ENCODE measurements at regions not wholly inside any gene's neighbourhood (a gene's known extent, or its start where the extent isn't known, plus 50 kb on each side); places are given as distances from the start of the nearest gene placed in this dataset.
"Not testable (repeated sequence)": the region's sequence is repeated elsewhere in the genome, so short reads cannot be mapped to it uniquely, and the experiment has no call there.

- H3K18ac ChIP-seq (ENCODE audit: low read length): no peak overlapping the region
- no peak overlapping the region for H4K8ac ChIP-seq (ENCODE audit: low read depth, low read length)
- WGBS (ENCODE audit: extremely low coverage, insufficient coverage, low lambda C conversion rate): no CpG with 5 or more reads among the region's 2 CpGs
- DNase-seq: no peak
- no peak overlapping the region for H2BK120ac ChIP-seq (ENCODE audit: low read depth, low read length)
- peaks cover 3% of the 10 kb centered on the region for H3K4me1 ChIP-seq (ENCODE audit: control insufficient read depth, low read depth, low read length)
- H3K9ac ChIP-seq (ENCODE audit: low read length): no peak overlapping the region
- H4K5ac ChIP-seq (ENCODE audit: low read length): no peak overlapping the region
- no peak overlapping the region for H3K23ac ChIP-seq (ENCODE audit: low read length)
- no peak overlapping the region for H3K4me2 ChIP-seq (ENCODE audit: low read length)
- H3K27me3 ChIP-seq (ENCODE audit: insufficient read depth, low read length, poor library complexity): no peaks in the 10 kb centered on the region
- no peak overlapping the region for H3K4me3 ChIP-seq (ENCODE audit: low read length)
- H3K36me3 ChIP-seq (ENCODE audit: control insufficient read depth, insufficient read depth, low read length): no peaks in the 10 kb centered on the region
- H3K27ac ChIP-seq (ENCODE audit: low read depth, low read length): no peak overlapping the region
- H3K4ac ChIP-seq (ENCODE audit: low read depth, low read length): no peak overlapping the region
- H3K79me2 ChIP-seq (ENCODE audit: control insufficient read depth, insufficient read depth, low read length): no peaks in the 10 kb centered on the region
- no peak overlapping the region for H2AK5ac ChIP-seq (ENCODE audit: low read length)
- no peak overlapping the region for H2BK5ac ChIP-seq (ENCODE audit: low read length)
- H3K56ac ChIP-seq (ENCODE audit: low read length): no peak overlapping the region
- no peak overlapping the region for H2BK15ac ChIP-seq (replicated peaks; ENCODE audit: low read depth)
- H3K79me1 ChIP-seq (ENCODE audit: low read length): no peaks in the 10 kb centered on the region
These were observed 306.0 kb upstream of the HS3ST5 start for GRCh38 chr6:114648847-114649246.

- Histone ChIP-seq H3K4me2 (ENCODE audit: low read length) (no peak overlapping the region), H3K56ac (ENCODE audit: low read length) (no peak overlapping the region), H3K79me2 (ENCODE audit: control insufficient read depth, insufficient read depth, low read length) (no peaks in the 10 kb centered on the region), H2BK120ac (ENCODE audit: low read depth, low read length) (no peak overlapping the region), H3K4me3 (ENCODE audit: low read length) (no peak overlapping the region), H4K5ac (ENCODE audit: low read length) (no peak overlapping the region), H2AK5ac (ENCODE audit: low read length) (no peak overlapping the region), H3K9ac (ENCODE audit: low read length) (no peak overlapping the region), H3K79me1 (ENCODE audit: low read length) (no peaks in the 10 kb centered on the region), H3K27me3 (ENCODE audit: insufficient read depth, low read length, poor library complexity) (no peaks in the 10 kb centered on the region), H3K4ac (ENCODE audit: low read depth, low read length) (no peak overlapping the region), H2BK5ac (ENCODE audit: low read length) (no peak overlapping the region), H3K36me3 (ENCODE audit: control insufficient read depth, insufficient read depth, low read length) (no peaks in the 10 kb centered on the region), H3K23ac (ENCODE audit: low read length) (peak overlapping the region; percentile 53), H3K4me1 (ENCODE audit: control insufficient read depth, low read depth, low read length) (no peaks in the 10 kb centered on the region), H3K27ac (ENCODE audit: low read depth, low read length) (no peak overlapping the region), H3K18ac (ENCODE audit: low read length) (no peak overlapping the region), H2BK15ac (replicated peaks; ENCODE audit: low read depth) (no peak overlapping the region), H4K8ac (ENCODE audit: low read depth, low read length) (no peak overlapping the region)
- peak; percentile 89 for DNase-seq
- WGBS (ENCODE audit: extremely low coverage, insufficient coverage, low lambda C conversion rate): no CpG with 5 or more reads among the region's 4 CpGs
These were observed 295.5 kb upstream of the HS3ST5 start for GRCh38 chr6:114638341-114638740.

DNA sequence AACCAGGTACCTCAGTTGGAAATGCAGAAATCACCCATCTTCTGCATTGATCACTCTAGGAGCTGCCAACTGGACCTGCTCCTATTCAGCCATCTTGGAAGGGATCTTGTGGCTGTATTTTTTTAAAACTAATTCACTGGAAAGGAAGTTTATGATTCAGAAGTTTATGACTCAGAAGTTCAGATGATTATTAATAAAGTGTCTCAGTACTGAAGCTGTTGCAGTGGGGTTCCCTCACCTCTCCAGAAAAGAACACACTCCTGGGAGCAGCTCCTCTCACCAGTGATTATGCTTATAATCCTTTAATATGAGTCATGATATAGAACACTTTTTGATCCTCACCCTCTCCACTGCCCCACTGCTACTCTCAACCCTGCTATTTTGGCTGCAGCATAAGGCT, 291.2 kb upstream of the HS3ST5 start:
- Histone ChIP-seq H2BK15ac (replicated peaks; ENCODE audit: low read depth) (no peak overlapping the region), H3K36me3 (ENCODE audit: control insufficient read depth, insufficient read depth, low read length) (no peaks in the 10 kb centered on the region), H3K79me2 (ENCODE audit: control insufficient read depth, insufficient read depth, low read length) (no peaks in the 10 kb centered on the region), H2BK120ac (ENCODE audit: low read depth, low read length) (no peak overlapping the region), H4K5ac (ENCODE audit: low read length) (no peak overlapping the region), H3K23ac (ENCODE audit: low read length) (no peak overlapping the region), H2AK5ac (ENCODE audit: low read length) (no peak overlapping the region), H3K18ac (ENCODE audit: low read length) (no peak overlapping the region), H3K56ac (ENCODE audit: low read length) (no peak overlapping the region), H2BK5ac (ENCODE audit: low read length) (no peak overlapping the region), H3K4me2 (ENCODE audit: low read length) (no peak overlapping the region), H3K79me1 (ENCODE audit: low read length) (no peaks in the 10 kb centered on the region), H3K9ac (ENCODE audit: low read length) (no peak overlapping the region), H4K8ac (ENCODE audit: low read depth, low read length) (no peak overlapping the region), H3K4ac (ENCODE audit: low read depth, low read length) (no peak overlapping the region), H3K27me3 (ENCODE audit: insufficient read depth, low read length, poor library complexity) (no peaks in the 10 kb centered on the region), H3K27ac (ENCODE audit: low read depth, low read length) (no peak overlapping the region), H3K4me3 (ENCODE audit: low read length) (no peak overlapping the region), H3K4me1 (ENCODE audit: control insufficient read depth, low read depth, low read length) (no peaks in the 10 kb centered on the region)
- DNase-seq: no peak

DNA sequence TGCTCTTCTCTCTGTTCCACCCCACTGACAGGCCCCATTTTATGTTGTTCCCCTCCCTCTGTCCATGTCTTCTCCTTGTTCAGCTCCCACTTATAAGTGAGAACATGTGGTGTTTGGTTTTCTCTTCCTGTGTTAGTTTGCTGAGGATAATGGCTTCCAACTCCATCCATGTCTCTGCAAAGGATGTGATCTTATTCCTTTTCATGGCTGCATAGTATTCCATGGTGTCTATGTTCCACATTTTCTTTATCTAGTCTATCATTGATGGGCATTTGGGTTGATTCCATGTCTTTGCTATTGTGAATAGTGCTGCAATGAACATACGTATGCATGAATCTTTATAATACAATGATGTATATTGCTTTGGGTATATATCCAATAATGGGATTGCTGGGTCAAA, 283.4 kb upstream of the HS3ST5 start:
- WGBS (ENCODE audit: extremely low coverage, insufficient coverage, low lambda C conversion rate): no CpG with 5 or more reads among the region's 1 CpG
- not testable (repeated sequence) for H2AK5ac ChIP-seq (ENCODE audit: low read length); H4K5ac ChIP-seq (ENCODE audit: low read length)

GRCh38 chr6:114619621-114620200, 276.9 kb upstream of the HS3ST5 start:
- WGBS (ENCODE audit: extremely low coverage, insufficient coverage, low lambda C conversion rate): no CpG with 5 or more reads among the region's 2 CpGs
- Histone ChIP-seq H3K79me2 (ENCODE audit: control insufficient read depth, insufficient read depth, low read length) (no peaks in the 10 kb centered on the region), H3K27me3 (ENCODE audit: insufficient read depth, low read length, poor library complexity) (no peaks in the 10 kb centered on the region), H2BK120ac (ENCODE audit: low read depth, low read length) (no peak overlapping the region), H3K27ac (ENCODE audit: low read depth, low read length) (no peak overlapping the region), H3K56ac (ENCODE audit: low read length) (no peak overlapping the region), H2AK5ac (ENCODE audit: low read length) (no peak overlapping the region), H3K4me2 (ENCODE audit: low read length) (no peak overlapping the region), H4K5ac (ENCODE audit: low read length) (no peak overlapping the region), H3K4ac (ENCODE audit: low read depth, low read length) (no peak overlapping the region), H3K23ac (ENCODE audit: low read length) (no peak overlapping the region), H3K18ac (ENCODE audit: low read length) (no peak overlapping the region), H3K9ac (ENCODE audit: low read length) (no peak overlapping the region), H2BK5ac (ENCODE audit: low read length) (no peak overlapping the region), H2BK15ac (replicated peaks; ENCODE audit: low read depth) (no peak overlapping the region), H4K8ac (ENCODE audit: low read depth, low read length) (no peak overlapping the region), H3K79me1 (ENCODE audit: low read length) (no peaks in the 10 kb centered on the region), H3K4me1 (ENCODE audit: control insufficient read depth, low read depth, low read length) (peaks cover 3% of the 10 kb centered on the region), H3K36me3 (ENCODE audit: control insufficient read depth, insufficient read depth, low read length) (no peaks in the 10 kb centered on the region), H3K4me3 (ENCODE audit: low read length) (no peak overlapping the region)
- no peak for DNase-seq

More for the DNA sequence above, 283.4 kb upstream of the HS3ST5 start:
- H3K23ac ChIP-seq (ENCODE audit: low read length); H3K27ac ChIP-seq (ENCODE audit: low read depth, low read length); H3K18ac ChIP-seq (ENCODE audit: low read length); H3K56ac ChIP-seq (ENCODE audit: low read length); H3K4ac ChIP-seq (ENCODE audit: low read depth, low read length); H3K9ac ChIP-seq (ENCODE audit: low read length); H3K4me1 ChIP-seq (ENCODE audit: control insufficient read depth, low read depth, low read length); H4K8ac ChIP-seq (ENCODE audit: low read depth, low read length); H2BK15ac ChIP-seq (replicated peaks; ENCODE audit: low read depth); H3K4me3 ChIP-seq (ENCODE audit: low read length); H3K4me2 ChIP-seq (ENCODE audit: low read length); H3K79me2 ChIP-seq (ENCODE audit: control insufficient read depth, insufficient read depth, low read length); H3K79me1 ChIP-seq (ENCODE audit: low read length); H2BK120ac ChIP-seq (ENCODE audit: low read depth, low read length); DNase-seq; H3K27me3 ChIP-seq (ENCODE audit: insufficient read depth, low read length, poor library complexity); H2BK5ac ChIP-seq (ENCODE audit: low read length); H3K36me3 ChIP-seq (ENCODE audit: control insufficient read depth, insufficient read depth, low read length): not testable (repeated sequence)

DNA sequence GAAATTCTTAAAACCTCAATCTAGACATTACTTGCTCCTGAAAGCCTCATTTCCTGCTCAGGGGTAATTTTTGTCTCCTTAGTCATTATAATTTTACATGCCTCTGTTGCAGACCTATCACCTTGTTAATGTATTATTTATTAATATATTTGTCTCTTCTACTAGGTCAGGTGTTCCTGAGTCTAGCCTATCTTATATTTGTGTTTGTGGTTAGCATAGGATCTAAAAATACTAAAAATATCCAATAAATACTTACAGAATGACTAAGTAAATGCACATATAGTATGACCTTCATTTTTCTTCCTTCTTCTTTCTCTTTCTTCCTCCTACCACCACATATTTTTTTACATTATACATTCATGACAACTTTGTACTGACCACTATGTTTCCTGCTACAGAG, 268.9 kb upstream of the HS3ST5 start:
- no peak overlapping the region for H3K27ac ChIP-seq (ENCODE audit: low read depth, low read length)
- no peaks in the 10 kb centered on the region for H3K79me1 ChIP-seq (ENCODE audit: low read length)
- no peak overlapping the region for H3K4ac ChIP-seq (ENCODE audit: low read depth, low read length)
- no peak overlapping the region for H2BK5ac ChIP-seq (ENCODE audit: low read length)
- H4K5ac ChIP-seq (ENCODE audit: low read length): no peak overlapping the region
- no peak overlapping the region for H3K9ac ChIP-seq (ENCODE audit: low read length)
- no peak overlapping the region for H4K8ac ChIP-seq (ENCODE audit: low read depth, low read length)
- no peak overlapping the region for H3K4me3 ChIP-seq (ENCODE audit: low read length)
- no peak overlapping the region for H3K56ac ChIP-seq (ENCODE audit: low read length)
- no peak for DNase-seq
- no peak overlapping the region for H2AK5ac ChIP-seq (ENCODE audit: low read length)
- H3K36me3 ChIP-seq (ENCODE audit: control insufficient read depth, insufficient read depth, low read length): no peaks in the 10 kb centered on the region
- no peak overlapping the region for H3K23ac ChIP-seq (ENCODE audit: low read length)
- H3K4me2 ChIP-seq (ENCODE audit: low read length): no peak overlapping the region
- H3K79me2 ChIP-seq (ENCODE audit: control insufficient read depth, insufficient read depth, low read length): no peaks in the 10 kb centered on the region
- no peak overlapping the region for H3K18ac ChIP-seq (ENCODE audit: low read length)
- no peak overlapping the region for H2BK120ac ChIP-seq (ENCODE audit: low read depth, low read length)
- H3K27me3 ChIP-seq (ENCODE audit: insufficient read depth, low read length, poor library complexity): no peaks in the 10 kb centered on the region
- H2BK15ac ChIP-seq (replicated peaks; ENCODE audit: low read depth): no peak overlapping the region
- H3K4me1 ChIP-seq (ENCODE audit: control insufficient read depth, low read depth, low read length): no peaks in the 10 kb centered on the region

Measured in mesendoderm (in vitro differentiated cells).